GM21619 (cell line): ENCODE measurements at regions not wholly inside any gene's neighbourhood (a gene's known extent, or its start where the extent isn't known, plus 50 kb on each side); places are given as distances from the start of the nearest gene placed in this dataset.
"Not testable (repeated sequence)": the region's sequence is repeated elsewhere in the genome, so short reads cannot be mapped to it uniquely, and the experiment has no call there.

Source experiments
- ATAC-seq: cut with Tn5 transposase; IDR thresholded peaks from one replicate; pipeline ENCODE4 v1.9.1; 2021; ENCODE audit not compliant: unreplicated experiment

DNA sequence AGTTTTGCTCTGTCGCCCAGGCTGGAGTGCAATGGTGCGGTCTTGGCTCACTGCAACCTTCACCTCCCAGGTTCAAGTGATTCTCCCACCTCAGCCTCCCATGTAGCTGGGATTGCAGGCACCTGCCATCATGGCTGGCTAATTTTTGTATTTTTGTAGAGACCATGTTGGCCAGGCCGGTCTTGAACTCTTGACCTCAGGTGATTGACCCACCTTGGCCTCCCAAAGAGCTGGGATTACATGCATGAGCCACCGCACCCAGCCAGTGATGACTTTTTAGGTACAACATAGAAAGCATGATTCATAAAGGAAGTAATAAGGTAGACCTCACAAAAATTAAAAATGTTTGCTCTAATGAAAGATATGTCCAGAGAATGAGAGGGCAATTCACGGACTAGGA is 1119.1 kb downstream of the SUCLG1 start:
- ATAC-seq: not testable (repeated sequence)

DNA sequence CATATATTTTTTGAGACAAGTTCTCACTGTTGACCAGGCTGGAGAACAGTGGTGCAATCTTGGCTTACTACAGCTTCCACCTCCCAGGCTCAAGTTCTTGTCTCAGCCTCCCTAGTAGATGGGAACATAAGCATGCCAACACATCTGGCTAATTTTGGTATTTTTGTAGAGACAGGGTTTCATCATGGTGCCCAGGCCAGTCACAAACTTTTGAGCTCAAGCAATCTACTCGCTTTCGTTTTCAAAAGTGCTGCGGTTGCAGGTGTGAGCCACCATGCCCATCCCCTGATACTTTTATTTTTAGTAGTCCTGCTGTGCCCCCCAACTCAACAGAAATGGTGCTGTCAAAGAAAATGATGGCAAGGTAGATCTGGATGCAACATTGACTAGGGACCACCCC is 1127.3 kb downstream of the SUCLG1 start:
- no peak for ATAC-seq

DNA sequence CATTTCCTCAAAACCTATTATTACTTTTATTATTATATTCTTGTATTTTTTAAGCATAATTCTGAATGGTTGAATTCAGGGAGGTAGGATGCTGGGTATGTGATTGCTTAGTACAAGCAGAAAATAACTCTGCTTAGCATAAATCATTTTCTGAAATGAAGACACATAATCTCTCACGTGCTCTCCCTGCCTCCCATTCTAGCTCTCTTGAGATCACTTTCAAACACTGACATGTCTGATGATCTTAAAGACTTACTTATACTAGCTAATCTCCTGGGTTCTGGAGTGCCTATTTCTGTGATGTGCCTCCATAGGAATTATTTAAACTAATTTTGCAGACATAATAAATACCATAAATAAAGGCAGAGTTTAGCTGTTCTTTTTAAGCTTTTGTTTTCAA is 1136.0 kb downstream of the SUCLG1 start:
- no peak for ATAC-seq

DNA sequence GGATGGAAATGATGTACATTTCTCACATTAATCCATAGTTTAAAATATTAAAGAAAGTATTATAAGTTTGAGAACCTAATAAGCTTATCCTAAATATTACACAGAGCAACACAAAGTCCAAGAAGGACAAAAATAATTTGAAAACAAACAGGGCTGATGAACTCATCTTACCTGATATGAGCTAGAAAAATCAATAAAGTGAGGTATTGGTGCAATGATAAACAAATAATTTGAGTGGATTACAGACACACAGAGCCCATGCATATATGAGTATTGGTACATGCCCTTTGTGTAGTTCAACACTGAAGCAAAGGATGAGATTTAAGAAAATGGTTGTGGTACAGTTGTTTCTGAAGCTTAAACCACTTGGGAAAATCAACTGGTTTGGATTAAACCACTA is 1139.0 kb downstream of the SUCLG1 start:
- no peak for ATAC-seq

DNA sequence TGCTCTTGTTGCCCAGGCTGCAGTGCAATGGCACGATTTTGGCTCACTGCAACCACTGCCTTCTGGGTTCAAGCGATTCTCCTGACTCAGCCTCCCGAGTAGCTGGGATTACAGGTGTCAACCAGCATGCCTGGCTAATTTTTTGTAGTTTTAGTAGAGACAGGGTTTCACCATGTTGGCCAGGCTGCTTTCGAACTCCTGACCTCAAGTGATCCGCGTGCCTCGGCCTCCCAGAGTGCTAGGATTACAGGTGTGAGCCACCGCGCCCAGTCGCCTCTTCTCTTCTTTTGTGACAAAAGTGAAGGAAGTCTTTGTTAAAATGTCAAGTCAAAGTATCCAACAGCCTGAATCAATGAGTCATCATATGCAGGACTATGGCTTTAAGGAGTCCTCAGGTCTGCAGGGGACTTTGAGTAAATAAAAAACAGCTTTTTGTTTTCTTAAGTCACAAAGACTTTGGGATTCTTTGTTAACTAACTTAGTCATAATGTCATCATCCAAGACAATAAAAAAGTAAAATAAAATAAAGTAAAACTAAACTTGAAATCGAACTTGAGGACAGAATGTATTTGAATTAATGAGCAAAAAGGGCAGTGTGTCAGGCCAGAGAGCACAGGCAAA is 1153.2 kb downstream of the SUCLG1 start:
- ATAC-seq: no peak

DNA sequence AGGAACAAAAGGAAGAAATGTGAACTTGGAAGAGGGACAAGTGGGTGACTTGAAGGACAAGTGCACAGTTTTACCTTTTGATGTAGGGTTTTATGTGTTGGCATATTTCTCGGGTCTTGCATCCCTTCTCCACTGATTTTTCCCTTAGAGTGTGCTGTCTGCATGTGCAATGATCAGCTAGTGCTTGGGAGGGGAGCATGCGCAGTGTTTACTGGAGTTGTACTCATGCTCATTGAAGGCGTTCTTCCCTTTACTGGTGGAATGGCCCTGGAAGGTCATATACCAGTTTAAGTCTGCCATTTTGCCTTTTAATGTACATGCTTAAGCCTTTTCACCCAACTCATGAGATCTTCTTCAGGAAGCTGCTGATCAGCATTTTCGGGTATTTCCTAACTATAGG is 1168.0 kb downstream of the SUCLG1 start:
- ATAC-seq: no peak

DNA sequence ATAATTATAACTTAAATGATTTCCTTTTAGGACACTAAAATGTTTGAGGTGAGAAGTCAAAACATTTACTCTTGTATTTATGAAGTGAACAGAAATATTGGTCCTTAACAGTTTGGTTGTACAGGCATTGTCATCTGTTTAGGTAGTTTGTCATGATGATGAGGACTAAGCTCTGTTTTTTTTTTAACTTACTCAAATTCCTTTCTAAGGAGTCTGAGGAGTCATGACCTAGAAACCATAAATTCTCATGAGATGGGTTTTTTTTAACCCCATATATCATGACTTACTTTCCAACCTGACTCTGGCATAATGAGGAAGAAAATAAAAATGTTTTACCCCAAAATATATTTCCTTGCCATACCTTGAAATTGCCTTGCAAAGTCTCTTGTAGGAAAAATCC is 1176.2 kb downstream of the SUCLG1 start:
- ATAC-seq: no peak

DNA sequence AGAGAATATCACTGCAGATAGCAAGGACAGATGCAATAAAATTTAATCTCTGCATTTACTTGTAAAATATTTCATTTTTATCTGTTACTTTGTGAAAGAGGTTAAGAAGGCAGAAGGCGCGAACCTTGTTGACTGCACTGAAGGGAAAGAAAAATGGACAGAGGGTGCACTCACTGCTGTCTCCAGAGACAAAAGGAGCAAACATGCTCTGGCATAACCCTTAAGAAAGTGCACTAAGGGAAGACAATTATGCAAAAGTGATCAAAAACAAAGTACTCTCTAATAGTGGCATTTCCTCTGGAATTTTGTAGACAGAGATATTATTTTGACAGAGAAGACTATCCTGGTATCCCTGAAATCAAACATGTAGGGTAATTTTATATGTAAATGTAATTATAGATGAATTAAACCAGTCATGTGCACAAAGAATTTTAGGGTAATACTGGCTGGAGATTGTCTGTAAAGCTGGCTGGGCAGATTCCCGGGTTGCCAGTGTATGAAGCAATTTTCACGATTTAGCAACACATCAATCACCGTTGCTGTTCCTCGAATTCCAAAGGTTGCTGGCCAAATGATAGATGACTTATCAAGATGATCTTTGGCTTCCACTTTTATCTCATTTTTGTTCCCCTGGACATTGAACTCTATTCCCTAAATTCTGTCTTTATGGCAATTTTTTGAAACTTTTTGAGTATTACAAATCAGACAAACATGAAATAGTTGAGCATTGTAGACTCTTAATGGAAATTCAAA is 1176.9 kb downstream of the SUCLG1 start:
- no peak for ATAC-seq

DNA sequence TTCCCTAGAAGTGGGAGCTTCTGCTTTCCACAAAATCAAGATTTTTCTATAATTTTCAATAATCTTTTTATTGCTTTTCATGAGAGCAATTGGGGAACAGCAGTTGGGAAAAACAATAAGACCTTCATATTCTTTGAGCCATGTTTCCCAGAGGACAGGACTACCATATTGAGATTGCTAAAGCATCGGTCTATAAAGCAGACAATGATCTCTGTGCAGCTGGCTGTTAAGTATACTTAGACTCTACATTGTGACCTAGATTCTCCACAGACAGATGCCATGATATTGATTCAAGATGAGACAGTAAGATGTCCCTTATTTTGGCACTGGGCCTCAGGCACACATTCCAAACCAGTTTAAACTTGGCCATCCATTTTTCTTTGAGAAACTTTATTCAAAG is 1178.7 kb downstream of the SUCLG1 start:
- no peak for ATAC-seq

DNA sequence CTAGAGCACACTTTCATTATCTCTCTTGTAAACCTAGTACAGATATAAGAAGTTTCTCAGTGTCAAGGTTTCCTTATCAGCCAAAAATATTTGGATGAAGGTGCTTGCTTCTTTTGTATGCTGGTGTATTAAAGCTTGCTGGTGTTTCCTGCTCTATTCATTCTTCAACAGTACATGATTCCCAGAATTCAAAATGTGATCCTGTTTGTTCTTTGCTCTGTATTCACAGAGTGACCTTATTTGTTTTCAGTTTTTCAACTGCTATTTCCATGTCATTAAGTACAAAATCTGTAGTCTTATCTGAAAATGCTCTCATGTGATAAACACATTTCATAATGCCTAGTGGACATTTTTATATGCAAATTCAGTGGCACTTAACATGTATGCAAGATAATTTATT is 1185.8 kb downstream of the SUCLG1 start:
- no peak for ATAC-seq

DNA sequence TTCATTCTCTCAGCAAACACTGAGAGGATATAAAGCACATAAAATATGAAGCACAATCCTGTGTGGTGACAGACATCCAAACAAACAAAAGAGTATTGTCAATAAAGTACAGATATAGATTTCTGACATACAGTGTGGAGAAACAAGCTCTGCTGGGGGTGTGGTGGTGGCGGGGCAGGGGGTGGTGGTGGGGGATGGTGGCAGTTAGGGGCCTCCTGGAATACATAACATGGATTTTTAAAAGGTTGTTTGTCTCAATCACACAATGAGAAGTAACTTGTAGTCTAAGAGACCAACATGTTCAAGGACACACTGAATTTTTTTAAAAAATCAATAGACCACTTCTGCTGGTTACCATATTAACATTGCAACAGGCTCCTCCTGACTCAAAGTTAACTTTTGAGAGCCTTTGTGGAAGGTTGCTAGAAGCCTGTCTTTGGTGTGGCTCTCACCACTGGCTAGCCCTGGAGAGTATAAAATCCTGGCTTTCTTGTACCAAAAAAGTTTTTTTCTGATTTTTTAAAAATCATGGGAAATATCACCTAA is 1197.4 kb downstream of the SUCLG1 start:
- no peak for ATAC-seq

DNA sequence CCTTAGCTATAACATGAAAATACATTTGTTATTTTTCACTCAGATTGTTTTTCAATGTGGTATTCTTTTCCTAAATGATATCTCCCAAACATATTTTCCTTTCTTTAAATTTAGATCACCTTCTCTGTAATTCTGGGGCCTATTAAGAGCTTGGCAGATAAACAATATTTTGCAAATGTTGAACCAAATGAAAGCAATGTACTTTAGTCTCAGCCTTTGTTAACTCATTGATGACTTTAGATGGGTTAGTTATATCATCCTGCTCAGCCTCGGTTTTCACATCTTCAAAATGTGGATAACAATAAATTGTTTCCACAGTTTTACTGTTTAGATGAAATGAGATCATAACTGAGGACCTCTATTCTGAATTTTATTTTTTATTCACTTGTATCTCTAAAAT is 1205.2 kb downstream of the SUCLG1 start:
- no peak for ATAC-seq

DNA sequence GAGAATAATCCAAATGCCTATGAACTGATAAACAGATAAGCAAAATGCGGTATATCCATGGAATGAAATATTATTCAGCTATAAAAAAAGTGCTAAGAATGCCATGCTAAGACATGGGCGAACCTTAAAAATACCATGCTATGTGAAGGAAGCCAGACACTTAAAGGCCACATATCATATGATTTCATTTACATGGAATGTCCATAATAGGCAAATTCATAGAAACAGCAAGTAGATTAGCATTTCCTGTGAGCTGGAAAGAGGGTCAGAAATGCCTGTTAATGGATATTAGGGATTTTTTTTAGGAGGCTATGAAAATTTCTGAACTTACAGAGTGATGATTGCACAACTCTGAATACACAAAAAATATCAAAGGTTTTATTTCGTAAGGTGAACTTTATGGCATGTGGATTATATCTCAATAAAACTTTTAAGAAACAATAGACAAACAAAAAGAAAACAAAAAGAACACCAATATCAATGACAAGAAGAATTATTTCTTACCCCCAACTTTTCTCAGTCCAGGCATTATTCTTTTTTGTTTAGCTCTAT is 1207.7 kb downstream of the SUCLG1 start:
- no peak for ATAC-seq

DNA sequence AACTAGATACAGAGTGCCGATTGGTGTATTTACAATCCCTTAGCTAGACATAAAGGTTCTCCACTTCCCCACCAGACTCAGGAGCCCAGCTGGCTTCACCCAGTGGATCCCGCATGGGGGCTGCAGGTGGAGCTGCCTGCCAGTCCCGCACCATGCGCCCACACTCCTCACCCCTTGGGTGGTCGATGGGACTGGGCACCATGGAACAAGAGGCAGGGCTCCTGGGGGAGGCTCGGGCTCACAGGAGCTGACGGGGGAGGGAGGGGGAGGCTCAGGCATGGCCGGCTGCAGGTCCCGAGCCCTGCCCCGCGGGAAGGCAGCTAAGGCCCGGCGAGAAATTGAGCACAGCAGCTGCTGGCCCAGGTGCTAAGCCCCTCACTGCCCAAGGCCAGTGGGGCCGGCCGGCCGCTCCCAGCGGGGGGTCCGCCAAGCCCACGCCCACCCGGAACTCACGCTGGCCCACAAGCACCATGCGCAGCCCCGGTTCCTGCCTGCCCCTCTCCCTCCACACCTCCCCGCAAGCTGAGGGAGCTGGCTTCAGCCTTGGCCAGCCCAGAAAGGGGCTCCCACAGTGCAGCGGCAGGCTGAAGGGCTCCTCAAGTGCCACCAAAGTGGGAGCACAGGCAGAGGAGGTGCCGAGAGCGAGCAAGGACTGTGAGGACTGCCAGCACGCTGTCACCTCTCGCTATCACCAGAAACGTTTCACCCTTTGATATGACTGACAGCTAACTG is 1213.1 kb downstream of the SUCLG1 start:
- not testable (repeated sequence) for ATAC-seq

DNA sequence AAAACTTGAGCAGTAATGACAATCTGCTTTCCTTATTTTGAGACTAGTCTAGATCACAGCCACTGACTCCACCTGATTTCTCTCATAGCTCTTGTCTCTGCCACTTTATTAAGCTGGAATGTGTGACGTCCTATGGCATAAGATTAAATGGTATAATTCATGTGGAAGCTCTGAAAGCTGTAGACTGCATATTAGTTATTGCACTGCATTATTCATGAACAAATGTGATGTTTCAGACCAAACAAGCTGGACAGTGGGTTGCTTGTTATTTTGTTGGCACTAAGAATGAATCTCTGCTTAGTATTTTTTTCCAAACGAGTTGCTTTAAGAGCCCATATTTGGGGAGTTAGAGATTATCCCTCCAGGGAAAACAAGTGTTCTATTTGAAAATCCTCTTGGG is 1218.5 kb downstream of the SUCLG1 start:
- no peak for ATAC-seq

DNA sequence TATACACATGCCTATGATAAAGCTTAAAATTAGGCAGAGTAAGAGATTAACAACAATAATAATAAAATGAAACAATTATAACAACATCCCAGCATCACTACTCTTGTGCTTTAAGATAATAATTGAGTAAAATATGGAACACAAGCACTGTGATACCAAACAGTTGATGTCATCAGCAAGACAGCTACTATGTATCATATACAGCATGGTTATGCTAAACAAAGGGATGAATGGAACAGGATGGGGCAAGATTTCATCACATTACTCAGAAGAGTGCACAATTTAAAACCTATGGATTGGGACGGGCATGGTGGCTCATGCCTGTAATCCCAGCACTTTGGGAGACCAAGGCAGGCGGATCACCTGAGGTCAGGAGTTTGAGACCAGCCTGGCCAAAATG is 1221.0 kb downstream of the SUCLG1 start:
- ATAC-seq: no peak

DNA sequence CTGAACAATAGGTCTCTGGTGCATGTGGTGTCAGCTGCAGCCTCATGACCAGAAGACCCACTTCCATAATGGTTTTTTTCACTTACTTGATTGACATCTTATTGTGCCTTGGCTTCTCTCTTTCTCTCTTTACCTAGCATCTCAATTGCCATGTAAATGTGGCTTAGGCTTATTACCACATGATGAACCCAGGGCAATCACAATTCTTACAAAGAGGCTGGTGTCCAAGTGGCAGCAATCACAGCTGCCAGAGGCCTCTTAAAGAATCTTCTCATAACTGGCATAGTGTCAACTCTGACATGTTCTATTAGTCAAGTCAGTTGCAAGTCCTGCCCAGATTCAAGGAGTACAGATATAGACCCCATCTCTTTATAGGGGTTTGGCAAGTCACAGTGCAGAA is 1224.8 kb downstream of the SUCLG1 start:
- ATAC-seq: no peak

DNA sequence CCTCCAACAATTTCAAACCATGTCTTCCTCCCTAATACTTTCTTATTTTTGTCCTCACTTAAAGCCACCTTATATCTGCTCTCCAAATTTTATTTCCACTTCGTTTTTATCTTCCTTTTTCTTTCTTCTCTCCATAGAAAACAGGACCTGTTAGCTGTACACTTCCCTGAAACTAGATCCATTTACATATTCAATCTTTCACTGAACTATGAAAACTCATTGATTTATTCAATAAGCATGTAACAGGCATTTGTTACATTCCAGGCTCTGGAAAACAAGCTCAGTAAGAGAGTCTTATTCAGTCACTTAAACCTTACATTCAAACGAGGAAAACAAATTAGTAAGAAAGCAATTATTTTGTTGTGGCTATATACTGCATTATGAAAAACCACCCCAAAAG is 1225.3 kb downstream of the SUCLG1 start:
- ATAC-seq: no peak

DNA sequence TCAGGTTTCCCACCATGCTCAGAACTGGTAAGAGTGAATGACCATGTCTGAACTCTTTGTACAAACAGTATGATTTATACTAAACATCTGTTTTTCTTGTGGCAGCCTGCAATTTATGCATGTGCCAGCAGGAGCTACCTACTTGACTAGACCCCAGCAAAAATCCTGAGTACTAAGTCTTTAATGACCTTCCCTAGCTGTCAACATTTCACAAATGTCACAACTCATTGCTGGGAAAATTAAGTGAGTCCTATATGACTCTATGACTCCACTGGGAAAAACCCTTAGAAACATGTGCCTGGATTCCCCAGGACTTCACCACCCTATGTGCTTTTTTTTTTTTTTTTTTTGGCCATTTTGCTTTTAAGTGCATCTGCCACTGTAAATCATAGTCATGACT is 1225.8 kb downstream of the SUCLG1 start:
- ATAC-seq: no peak

DNA sequence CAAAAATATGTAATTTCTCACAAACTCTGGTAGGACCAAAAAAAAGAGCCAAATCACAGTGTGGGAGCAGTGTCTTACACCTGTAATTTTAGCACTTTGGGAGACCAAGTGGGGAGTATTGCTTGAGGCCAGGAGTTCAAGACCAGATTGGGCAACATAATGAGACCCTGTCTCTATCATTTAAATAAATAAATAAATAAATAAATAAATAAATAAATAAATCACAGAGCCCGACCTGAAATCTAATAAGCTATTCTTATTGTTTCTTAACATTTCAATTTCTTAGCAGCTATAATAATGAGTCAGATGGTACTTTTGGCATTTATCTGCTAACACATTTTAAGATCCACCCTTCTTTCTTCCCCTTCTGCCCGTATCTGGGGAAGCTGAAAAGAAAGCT is 1229.6 kb downstream of the SUCLG1 start:
- no peak for ATAC-seq

DNA sequence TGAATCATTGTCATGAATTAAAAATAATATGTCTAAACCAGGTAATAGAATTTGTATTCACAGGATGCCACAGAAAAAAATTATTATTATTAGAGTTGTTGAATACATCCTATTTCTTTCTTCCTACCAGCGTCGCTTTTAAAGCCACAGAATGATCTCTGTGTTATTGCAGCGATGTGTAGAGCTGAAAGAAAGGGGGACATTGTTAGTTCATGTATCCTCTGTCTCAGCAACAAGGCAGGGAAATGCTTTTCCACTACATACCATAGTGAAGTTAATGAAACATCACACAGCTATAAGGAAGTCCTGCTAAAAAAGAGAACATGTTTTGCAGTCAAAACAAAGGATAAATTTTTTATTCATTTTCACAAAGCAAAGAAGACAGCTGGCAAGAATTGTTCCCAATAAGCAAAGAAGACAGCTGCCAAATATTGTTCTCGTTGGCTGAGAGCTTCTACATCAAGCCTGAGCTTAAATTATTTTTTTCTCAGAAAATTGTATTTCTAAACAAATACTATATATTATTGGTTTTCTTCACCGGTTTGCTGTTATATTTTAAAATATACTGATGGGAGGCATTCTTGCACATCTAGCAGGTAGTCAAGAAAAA is 1234.4 kb downstream of the SUCLG1 start:
- ATAC-seq: no peak
